Adrenal gland (tissue), 5 donors: ENCODE measurements at regions not wholly inside any gene's neighbourhood (a gene's known extent, or its start where the extent isn't known, plus 50 kb on each side); places are given as distances from the start of the nearest gene placed in this dataset.

Experiments used
- CTCF ChIP-seq, 6 experiments: fragments of 450-650 bp in 4 of 6; fragments of 200-600 bp in 2 of 6; sonication (generic) in 1 of 6; IDR thresholded peaks; 1 replicate in 5 of 6; 2 replicates in 1 of 6; pipeline versions ENCODE4 v1.5.1 to v1.8.0; 2016 to 2021; ENCODE audit warnings: antibody characterized with exemption in 6 of 6, mild to moderate bottlenecking in 2 of 6, moderate library complexity in 1 of 6
- POLR2A ChIP-seq, 2 donors: fragments of 450-650 bp; IDR thresholded peaks; one replicate each; pipeline ENCODE4 v1.6.1; 2017; ENCODE audit warnings: antibody characterized with exemption in 2 of 2, mild to moderate bottlenecking in 2 of 2, moderate library complexity in 1 of 2
- donor health status: DM: no; HTN: no; CAD: no.

DNA sequence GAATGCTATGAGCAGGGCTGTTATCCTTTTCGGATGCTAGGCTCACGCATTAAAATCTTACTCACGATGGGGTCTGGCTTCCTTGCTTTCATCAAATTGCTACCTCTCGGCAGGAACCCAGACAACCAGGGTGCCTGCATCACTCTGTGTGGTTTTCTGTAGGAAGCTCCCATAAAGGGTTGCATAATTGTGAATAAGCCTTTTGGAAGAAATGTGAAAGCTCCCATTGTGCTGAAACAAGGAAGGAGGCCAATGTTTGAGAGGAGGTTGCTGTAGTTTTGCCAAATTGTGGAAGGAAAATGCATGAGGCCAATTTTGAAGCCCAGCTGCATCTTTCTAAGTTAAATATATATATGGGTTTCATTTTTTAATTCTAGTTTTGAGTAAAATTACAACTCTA is 615.5 kb downstream of the C6orf118 start:
- TF ChIP-seq CTCF (IDR thresholded peaks at IDR 0.05): no peak
- no peak for TF ChIP-seq POLR2A (IDR thresholded peaks at IDR 0.05)
